ENCODE measurements at regions not wholly inside any gene's neighbourhood (a gene's known extent, or its start where the extent isn't known, plus 50 kb on each side); places are given as distances from the start of the nearest gene placed in this dataset.

GRCh38 chr10:114881417-114881816, 56.6 kb upstream of the TRUB1 start:
- no peak for TF ChIP-seq CTCF (IDR thresholded peaks at IDR 0.05; ENCODE audit: insufficient read depth, low read length)
- TF ChIP-seq POLR2AphosphoS5 (IDR thresholded peaks at IDR 0.05; ENCODE audit: low read depth): no peak
- TF ChIP-seq, protein P1, sequence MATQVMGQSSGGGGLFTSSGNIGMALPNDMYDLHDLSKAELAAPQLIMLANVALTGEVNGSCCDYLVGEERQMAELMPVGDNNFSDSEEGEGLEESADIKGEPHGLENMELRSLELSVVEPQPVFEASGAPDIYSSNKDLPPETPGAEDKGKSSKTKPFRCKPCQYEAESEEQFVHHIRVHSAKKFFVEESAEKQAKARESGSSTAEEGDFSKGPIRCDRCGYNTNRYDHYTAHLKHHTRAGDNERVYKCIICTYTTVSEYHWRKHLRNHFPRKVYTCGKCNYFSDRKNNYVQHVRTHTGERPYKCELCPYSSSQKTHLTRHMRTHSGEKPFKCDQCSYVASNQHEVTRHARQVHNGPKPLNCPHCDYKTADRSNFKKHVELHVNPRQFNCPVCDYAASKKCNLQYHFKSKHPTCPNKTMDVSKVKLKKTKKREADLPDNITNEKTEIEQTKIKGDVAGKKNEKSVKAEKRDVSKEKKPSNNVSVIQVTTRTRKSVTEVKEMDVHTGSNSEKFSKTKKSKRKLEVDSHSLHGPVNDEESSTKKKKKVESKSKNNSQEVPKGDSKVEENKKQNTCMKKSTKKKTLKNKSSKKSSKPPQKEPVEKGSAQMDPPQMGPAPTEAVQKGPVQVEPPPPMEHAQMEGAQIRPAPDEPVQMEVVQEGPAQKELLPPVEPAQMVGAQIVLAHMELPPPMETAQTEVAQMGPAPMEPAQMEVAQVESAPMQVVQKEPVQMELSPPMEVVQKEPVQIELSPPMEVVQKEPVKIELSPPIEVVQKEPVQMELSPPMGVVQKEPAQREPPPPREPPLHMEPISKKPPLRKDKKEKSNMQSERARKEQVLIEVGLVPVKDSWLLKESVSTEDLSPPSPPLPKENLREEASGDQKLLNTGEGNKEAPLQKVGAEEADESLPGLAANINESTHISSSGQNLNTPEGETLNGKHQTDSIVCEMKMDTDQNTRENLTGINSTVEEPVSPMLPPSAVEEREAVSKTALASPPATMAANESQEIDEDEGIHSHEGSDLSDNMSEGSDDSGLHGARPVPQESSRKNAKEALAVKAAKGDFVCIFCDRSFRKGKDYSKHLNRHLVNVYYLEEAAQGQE (IDR thresholded peaks at IDR 0.05; ENCODE audit: insufficient replicate concordance, low read depth): no peak
- no peak for TF ChIP-seq SPI1 (IDR thresholded peaks at IDR 0.05; ENCODE audit: borderline replicate concordance, low read depth)

Data from HL-60 (cell line).